ENCODE measurements at regions not wholly inside any gene's neighbourhood (a gene's known extent, or its start where the extent isn't known, plus 50 kb on each side); places are given as distances from the start of the nearest gene placed in this dataset.

GRCh38 chr20:60901831-60902230, 350.2 kb upstream of the CDH4 start:
- DNase-seq (ENCODE audit: low read depth in 2 of 2): no peak

DNA sequence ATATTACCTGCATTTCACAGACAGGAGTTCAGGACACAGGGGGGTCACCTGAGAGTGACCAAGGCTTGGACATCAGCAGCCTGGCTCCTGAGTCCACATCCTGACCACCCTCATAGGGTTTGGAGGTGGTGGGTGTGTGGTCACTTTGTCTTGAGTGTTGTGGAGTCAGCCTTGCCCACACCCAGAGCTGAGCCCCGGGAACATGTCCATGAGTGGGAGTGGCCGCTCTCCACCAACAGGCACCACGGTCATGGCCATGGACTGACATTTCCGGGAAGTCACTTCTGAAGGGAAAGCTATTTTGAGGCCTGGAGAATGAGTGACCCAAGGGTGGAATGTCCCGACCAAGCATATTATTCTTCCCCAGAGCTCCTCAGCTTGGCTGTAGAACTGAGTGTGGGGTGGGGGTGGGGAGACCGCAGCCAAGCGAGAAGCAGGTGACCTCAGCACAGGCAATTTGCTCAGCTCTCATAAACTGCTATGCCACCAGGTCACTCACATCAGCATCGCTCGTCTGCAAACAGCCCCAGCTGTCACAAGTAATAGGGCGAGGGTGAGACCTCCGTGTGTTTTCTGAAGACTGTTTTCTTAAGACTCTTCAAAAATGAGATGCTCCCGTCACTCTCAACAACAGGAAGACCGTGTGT, 348.6 kb upstream of the CDH4 start:
- no peak for DNase-seq (ENCODE audit: low read depth in 2 of 2)

- no peak for DNase-seq (ENCODE audit: low read depth in 2 of 2)
Observed at GRCh38 chr20:60904730-60905129, 347.3 kb upstream of the CDH4 start.

GRCh38 chr20:60905919-60906318, 346.1 kb upstream of the CDH4 start:
- DNase-seq (ENCODE audit: low read depth in 2 of 2): no peak

DNA sequence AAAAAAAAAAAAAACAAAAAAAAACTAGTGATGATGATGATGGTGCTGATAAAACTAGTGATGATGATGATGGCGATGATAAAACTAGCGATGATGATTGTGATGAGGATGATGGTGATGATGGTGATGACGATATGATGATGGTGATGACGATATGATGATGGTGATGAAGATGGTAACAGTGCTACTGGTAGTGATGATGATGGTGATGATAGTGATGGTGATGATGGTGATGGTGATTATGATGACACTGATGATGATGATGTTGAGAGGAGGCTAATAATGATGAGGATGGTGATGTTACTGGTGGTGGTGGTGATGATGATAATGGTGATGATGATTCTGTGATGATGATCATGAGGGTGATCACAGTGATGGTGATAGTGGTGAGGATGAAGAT, 345.5 kb upstream of the CDH4 start:
- no peak for DNase-seq (ENCODE audit: low read depth in 2 of 2)

- no peak for DNase-seq (ENCODE audit: low read depth in 2 of 2)
Observed at GRCh38 chr20:60913298-60913697, 338.8 kb upstream of the CDH4 start.

- peak in 1 of 2 donors; percentile 3 for DNase-seq (ENCODE audit: low read depth in 2 of 2)
Observed at GRCh38 chr20:60921022-60921622, 330.9 kb upstream of the CDH4 start.

GRCh38 chr20:60926831-60927230, 325.2 kb upstream of the CDH4 start:
- DNase-seq (ENCODE audit: low read depth in 2 of 2): no peak

- no peak for DNase-seq (ENCODE audit: low read depth in 2 of 2)
Observed at GRCh38 chr20:60928341-60928740, 323.7 kb upstream of the CDH4 start.

- DNase-seq (ENCODE audit: low read depth in 2 of 2): no peak
Observed at GRCh38 chr20:60930023-60930790, 321.9 kb upstream of the CDH4 start.

DNA sequence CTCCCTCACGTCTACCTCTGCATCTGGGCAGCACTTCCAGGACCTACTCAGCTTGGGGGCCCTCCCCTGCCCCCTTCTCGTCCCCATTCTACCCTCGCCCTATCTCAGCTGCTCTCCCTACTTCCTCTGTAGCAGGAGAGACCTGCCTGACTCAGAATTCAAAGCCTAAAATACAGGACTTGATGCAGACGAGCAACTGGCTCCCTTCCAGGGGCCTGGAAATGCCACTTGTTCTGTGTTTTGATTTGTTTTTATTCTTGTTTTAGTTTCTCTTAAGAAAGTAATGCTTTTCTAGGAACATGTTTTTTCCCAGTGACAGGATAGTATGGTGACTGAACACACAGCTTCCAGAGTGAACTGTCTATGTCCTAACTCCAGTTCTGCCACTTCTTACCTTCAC, 320.4 kb upstream of the CDH4 start:
- no peak for DNase-seq (ENCODE audit: low read depth in 2 of 2)

DNA sequence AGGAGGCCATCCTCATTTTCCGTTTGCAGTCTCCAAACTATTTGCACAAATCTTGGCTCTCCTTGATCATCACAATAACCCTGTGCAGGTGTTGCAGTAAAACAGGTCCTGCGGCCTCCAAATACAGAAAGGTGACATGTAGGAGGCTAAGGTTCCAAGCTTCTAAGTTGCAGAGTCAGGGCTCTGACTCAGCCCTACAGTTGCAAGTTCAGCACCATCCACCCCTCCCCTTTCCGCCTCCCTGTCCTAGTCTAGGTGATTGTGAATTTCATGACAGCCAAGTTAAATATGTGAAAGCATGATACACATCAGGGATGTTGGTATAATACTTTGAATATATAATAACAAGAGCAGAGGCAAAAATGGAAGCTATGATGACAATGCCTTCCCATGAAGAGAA, 317.3 kb upstream of the CDH4 start:
- no peak for DNase-seq (ENCODE audit: low read depth in 2 of 2)

- DNase-seq (ENCODE audit: low read depth in 2 of 2): no peak
Observed at GRCh38 chr20:60935971-60936370, 316.1 kb upstream of the CDH4 start.

DNA sequence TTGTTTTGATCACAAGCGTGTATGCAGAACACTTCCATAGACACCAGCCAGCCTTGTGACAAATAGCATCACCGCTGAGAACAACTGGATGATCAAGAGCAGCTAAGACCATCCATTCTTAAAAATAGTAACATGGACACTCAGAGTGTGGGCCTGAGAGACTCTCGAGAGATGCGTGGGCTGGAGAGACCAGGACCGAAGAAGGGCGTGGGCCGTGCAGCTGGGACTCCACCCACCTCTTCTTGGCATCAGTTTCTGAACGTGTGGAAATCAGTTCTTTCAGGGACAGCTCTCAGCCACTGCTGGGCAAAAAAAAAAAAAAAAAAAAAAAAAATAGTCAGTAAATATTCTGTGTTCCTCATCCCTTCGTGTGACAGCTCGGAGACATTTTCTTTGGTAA, 314.5 kb upstream of the CDH4 start:
- no peak for DNase-seq (ENCODE audit: low read depth in 2 of 2)

DNA sequence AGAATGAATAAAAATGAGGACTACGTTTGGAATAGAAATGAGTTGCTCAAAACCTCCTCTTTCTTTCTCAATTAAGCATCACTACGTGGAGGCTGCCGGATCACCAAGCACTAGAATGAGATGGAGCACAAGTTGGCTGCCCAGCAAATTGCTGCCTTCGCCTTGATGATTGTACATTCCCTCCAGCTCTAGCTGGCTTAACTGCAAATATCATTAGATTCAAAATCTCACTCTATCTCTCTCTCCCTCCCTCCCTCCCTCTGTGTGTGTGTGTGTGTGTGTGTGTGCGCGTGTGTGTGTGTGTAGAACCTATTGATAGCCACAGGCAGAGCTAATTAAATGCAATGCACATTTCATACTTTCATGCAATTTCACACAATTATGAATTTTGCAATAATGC, 310.7 kb upstream of the CDH4 start:
- no peak for DNase-seq (ENCODE audit: low read depth in 2 of 2)

DNA sequence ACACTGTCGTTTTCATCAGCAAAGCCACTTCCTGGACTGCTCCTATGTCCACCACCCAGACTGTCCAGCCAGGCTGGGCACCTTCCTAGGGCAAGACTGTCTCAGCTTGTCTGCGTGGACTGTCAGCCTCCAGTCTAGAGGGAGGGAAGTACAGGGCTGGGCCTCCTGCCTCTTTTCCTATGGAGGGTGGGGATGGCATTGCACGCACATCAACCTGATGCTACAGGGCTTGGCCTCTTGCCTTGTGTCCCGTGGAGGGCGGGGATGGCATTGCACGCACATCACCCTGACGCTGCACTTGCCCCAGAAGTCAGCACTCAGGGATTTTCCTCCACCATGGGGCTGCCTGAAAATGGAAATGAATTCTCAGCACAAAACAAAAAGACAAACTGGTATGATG, 304.2 kb upstream of the CDH4 start:
- DNase-seq (ENCODE audit: low read depth in 2 of 2): no peak

- no peak for DNase-seq (ENCODE audit: low read depth in 2 of 2)
Observed at GRCh38 chr20:60948224-60948623, 303.8 kb upstream of the CDH4 start.

DNA sequence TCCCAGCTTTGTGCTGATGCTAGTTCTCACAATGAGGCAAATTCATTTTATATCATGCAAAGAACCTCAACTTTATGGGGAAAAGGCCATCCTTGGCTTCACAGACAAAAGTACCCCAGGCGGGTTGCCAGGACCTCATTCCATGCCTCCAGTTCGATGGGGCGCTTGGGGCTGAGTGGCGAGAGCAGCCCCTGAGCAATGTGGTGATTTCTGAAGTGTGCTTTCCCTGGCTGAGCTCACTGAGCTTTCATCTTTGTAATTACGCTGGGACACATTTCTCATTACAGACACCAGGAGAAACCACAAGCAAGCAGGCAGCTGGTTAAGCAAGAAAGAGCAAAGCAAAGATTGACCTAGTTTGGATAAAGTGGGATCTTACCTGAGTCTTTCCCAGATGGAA, 301.5 kb upstream of the CDH4 start:
- DNase-seq (ENCODE audit: low read depth in 2 of 2): no peak

DNA sequence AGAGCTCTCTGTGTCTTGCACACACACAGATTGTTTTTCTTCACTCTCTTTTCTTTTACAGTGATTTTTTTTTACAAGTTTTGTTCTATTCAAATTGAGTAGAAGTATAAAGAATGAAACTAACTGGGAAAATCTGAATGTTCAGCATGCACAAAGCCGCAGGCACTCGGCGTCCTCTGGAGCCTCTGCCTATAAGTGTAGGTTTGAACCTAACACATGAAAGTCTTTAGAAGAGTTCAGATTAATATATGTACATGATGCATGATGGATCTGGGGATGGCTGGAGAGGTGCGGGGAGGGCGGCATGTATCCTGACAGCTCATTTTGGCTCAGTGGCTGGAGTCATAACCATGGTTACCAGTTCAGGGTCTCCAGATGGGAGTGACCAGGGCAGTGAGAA, 301.1 kb upstream of the CDH4 start:
- DNase-seq (ENCODE audit: low read depth in 2 of 2): no peak

DNA sequence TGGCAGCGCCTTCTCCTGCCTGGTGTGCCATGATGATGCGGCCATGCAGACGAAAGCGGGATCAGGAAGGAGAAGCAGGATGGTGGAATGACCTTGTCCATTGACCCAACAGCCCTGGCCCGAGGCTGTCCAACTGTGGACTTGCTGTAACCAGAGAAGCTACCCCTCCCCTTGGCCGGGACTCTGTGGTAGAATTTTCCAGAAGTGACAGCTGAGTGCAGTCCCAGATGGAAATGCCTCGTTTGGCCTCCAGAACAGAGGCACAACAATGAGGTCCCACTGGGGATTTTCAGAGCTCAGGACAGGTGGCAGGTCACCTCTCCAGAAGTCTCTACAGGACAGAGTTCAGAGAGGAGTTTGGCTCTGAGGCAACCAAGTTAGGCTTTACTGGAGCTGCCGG, 299.2 kb upstream of the CDH4 start:
- DNase-seq (ENCODE audit: low read depth in 2 of 2): no peak

DNA sequence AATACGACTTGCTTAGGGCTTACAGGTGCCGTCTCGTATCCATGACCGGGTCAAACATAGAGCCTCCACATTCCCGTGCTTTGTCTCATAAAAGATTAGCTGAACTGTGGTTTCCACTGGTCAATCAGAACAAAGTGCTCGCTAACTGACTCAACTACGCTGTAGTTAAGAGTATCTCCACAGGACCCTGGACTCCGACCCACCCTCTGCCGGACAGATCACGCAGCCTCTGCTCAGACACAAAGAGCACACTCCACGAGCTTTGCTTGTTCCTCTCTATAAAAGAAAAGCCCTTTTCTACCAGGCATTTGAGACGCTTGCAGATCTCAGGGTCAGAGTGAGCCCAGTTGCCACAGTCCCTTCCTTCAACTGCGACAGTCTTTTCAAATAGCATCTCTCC, 298.7 kb upstream of the CDH4 start:
- no peak for DNase-seq (ENCODE audit: low read depth in 2 of 2)

- no peak for DNase-seq (ENCODE audit: low read depth in 2 of 2)
Observed at GRCh38 chr20:60955706-60956105, 296.4 kb upstream of the CDH4 start.

- DNase-seq (ENCODE audit: low read depth in 2 of 2): no peak
Observed at GRCh38 chr20:60956194-60956593, 295.9 kb upstream of the CDH4 start.

Measured in stimulated activated CD8-positive, alpha-beta memory T cell treated with anti-CD3 and anti-CD28 coated beads, Interleukin-7, amount 100 ng/mL, for 1 hour (primary cell).